ENCODE measurements at regions not wholly inside any gene's neighbourhood (a gene's known extent, or its start where the extent isn't known, plus 50 kb on each side); places are given as distances from the start of the nearest gene placed in this dataset.

DNA sequence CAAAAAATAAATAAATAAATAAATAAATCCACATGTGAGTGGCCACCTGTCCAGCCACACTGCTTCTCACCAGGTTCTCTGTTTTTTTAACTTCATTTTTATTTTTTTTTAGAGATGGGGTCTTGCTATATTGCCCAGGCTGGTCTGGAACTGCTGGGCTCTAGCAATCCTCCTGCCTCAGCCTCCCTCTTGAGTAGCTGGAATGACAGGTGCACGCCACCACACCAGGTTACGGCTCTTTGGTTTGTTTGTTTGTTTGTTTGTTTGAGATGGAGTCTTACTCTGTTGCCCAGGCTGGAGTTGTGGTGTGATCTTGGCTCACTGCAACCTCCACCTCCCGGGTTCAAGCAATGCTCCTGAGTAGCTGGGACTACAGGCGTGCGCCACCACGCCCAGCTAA is 94.5 kb upstream of the CACNA1A start:
- CTCF ChIA-PET, result interaction anchor here (0.6 kb wide), 1 partner anchor 197 kb away, joined by 3 read pairs; no protein-coding TSS in a partner anchor
- no peak overlapping the region for H3K4me3 ChIP-seq (ENCODE audit: low read length)
- no peaks in the 10 kb centered on the region for H3K36me3 Mint-ChIP-seq
- H3K4me1 ChIP-seq (ENCODE audit: control insufficient read depth in 2 of 2, insufficient read depth in 2 of 2, low read length in 2 of 2), result no peaks in the 10 kb centered on the region
- no peak overlapping the region for H3K4me3 Mint-ChIP-seq
- POLR2A ChIA-PET, result no interaction called here
- ATAC-seq (no peak), DNase-seq (no peak)
- peaks cover 0 to 4% of the 10 kb centered on the region in 2 donors for H3K27me3 ChIP-seq (ENCODE audit: control insufficient read depth in 2 of 2, insufficient read depth in 2 of 2, low read length in 2 of 2)
- no peak overlapping the region for H3K27ac ChIP-seq (ENCODE audit: low read depth, low read length)
- no peaks in the 10 kb centered on the region for H3K9me3 ChIP-seq (ENCODE audit: control insufficient read depth in 2 of 3, low read length in 3 of 3)
- peaks cover 0 to 16% (median 8%) of the 10 kb centered on the region in 7 donors for H3K4me1 Mint-ChIP-seq
- peaks cover 5 to 30% (median 15%) of the 10 kb centered on the region in 5 donors for H3K27me3 Mint-ChIP-seq
- no peaks in the 10 kb centered on the region for H3K36me3 ChIP-seq (ENCODE audit: control insufficient read depth in 2 of 3, insufficient read depth in 3 of 3, low read length in 3 of 3)
- no peak overlapping the region for H3K27ac Mint-ChIP-seq
- no peaks in the 10 kb centered on the region for H3K9me3 Mint-ChIP-seq
- intact Hi-C loops (cut with micrococcal nuclease), result no loop called here

DNA sequence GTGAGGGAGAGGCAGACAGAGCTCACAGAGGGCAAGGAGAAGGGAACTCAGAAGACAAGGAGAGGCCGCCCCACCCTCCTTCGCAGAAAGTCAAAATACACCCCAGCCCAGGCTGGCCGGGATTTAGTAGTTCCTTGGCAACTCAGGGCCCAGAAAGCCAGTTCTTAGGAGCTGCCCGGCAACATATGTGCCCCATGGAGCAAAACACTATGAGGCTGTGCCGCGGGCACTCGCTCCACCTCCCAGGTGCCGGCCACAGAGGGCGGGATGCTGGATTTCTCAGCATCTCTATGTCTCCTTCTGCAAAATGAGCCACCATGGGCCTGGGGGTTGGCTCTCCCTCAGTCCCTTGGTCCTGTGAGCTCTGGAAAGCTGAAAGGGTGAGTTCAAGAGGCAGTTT is 93.8 kb upstream of the CACNA1A start:
- Mint-ChIP-seq H3K36me3 (no peaks in the 10 kb centered on the region), H3K27me3 (peaks cover 7 to 35% (median 20%) of the 10 kb centered on the region in 5 donors), H3K9me3 (no peaks in the 10 kb centered on the region), H3K4me3 (no peak overlapping the region), H3K4me1 (peaks cover 0 to 12% (median 6%) of the 10 kb centered on the region in 7 donors), H3K27ac (no peak overlapping the region)
- ATAC-seq (no peak), DNase-seq (no peak)
- H3K27ac ChIP-seq (ENCODE audit: low read depth, low read length), result no peak overlapping the region
- H3K4me1 ChIP-seq (ENCODE audit: control insufficient read depth in 2 of 2, insufficient read depth in 2 of 2, low read length in 2 of 2), result no peaks in the 10 kb centered on the region
- H3K9me3 ChIP-seq (ENCODE audit: control insufficient read depth in 2 of 3, low read length in 3 of 3), result no peaks in the 10 kb centered on the region
- intact Hi-C loops (cut with micrococcal nuclease), result no loop called here
- H3K36me3 ChIP-seq (ENCODE audit: control insufficient read depth in 2 of 3, insufficient read depth in 3 of 3, low read length in 3 of 3), result no peaks in the 10 kb centered on the region
- CTCF ChIA-PET, result no interaction called here
- peaks cover 0 to 4% of the 10 kb centered on the region in 2 donors for H3K27me3 ChIP-seq (ENCODE audit: control insufficient read depth in 2 of 2, insufficient read depth in 2 of 2, low read length in 2 of 2)
- no peak overlapping the region for H3K4me3 ChIP-seq (ENCODE audit: low read length)
- POLR2A ChIA-PET, result no interaction called here

- DNase-seq (no peak), ATAC-seq (no peak)
- ChIA-PET POLR2A (no interaction called here), CTCF (no interaction called here)
- no peak overlapping the region for H3K27ac Mint-ChIP-seq
- no peaks in the 10 kb centered on the region for H3K9me3 ChIP-seq (ENCODE audit: control insufficient read depth in 2 of 3, low read length in 3 of 3)
- no peaks in the 10 kb centered on the region for H3K4me1 ChIP-seq (ENCODE audit: control insufficient read depth in 2 of 2, insufficient read depth in 2 of 2, low read length in 2 of 2)
- H3K36me3 ChIP-seq (ENCODE audit: control insufficient read depth in 2 of 3, insufficient read depth in 3 of 3, low read length in 3 of 3), result no peaks in the 10 kb centered on the region
- peaks cover 0 to 8% (median 5%) of the 10 kb centered on the region in 7 donors for H3K4me1 Mint-ChIP-seq
- peaks cover 7 to 34% (median 20%) of the 10 kb centered on the region in 5 donors for H3K27me3 Mint-ChIP-seq
- no peak overlapping the region for H3K27ac ChIP-seq (ENCODE audit: low read depth, low read length)
- H3K4me3 ChIP-seq (ENCODE audit: low read length), result no peak overlapping the region
- peaks cover 0 to 4% of the 10 kb centered on the region in 2 donors for H3K27me3 ChIP-seq (ENCODE audit: control insufficient read depth in 2 of 2, insufficient read depth in 2 of 2, low read length in 2 of 2)
- H3K36me3 Mint-ChIP-seq, result no peaks in the 10 kb centered on the region
- H3K4me3 Mint-ChIP-seq, result no peak overlapping the region
- no peaks in the 10 kb centered on the region for H3K9me3 Mint-ChIP-seq
- intact Hi-C loops (cut with micrococcal nuclease), result loop anchor here (5.0 to 10.0 kb wide), 3 partner anchors 123 to 445 kb away; no protein-coding TSS in a partner anchor
These were observed 93.4 kb upstream of the CACNA1A start for GRCh38 chr19:13599681-13600080.

DNA sequence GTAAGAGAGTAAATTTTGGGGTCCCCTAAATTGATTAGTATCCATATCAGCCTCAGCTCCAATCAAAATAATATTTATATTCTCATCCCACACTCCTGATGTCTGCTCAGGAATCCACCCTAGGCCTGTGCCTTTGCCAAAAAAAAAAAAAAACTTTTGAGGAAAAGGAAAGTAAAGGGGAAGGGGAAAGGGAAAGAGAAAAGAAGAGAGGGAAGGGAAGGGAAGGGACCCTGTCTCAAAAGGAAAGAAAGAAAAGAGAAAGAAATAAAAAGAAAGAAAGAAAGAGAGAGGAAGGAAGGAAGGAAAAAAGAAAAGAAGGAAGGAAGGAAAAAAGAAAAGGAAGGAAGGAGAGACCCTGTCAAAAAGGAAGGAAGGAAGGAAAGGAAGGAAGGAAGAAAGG is 91.8 kb upstream of the CACNA1A start:
- intact Hi-C loops (cut with micrococcal nuclease), result loop anchor here (5.0 to 10.0 kb wide), 3 partner anchors 124 to 447 kb away; no protein-coding TSS in a partner anchor
- CTCF ChIA-PET, result interaction anchor here (1.6 kb wide), 1 partner anchor 264 kb away, joined by 6 read pairs; no protein-coding TSS in a partner anchor
- H3K27me3 Mint-ChIP-seq, result peaks cover 4 to 34% (median 29%) of the 10 kb centered on the region in 5 donors
- no peaks in the 10 kb centered on the region for H3K4me1 ChIP-seq (ENCODE audit: control insufficient read depth in 2 of 2, insufficient read depth in 2 of 2, low read length in 2 of 2)
- H3K27ac ChIP-seq (ENCODE audit: low read depth, low read length), result no peak overlapping the region
- ATAC-seq, result no peak
- H3K27ac Mint-ChIP-seq, result no peak overlapping the region
- H3K36me3 Mint-ChIP-seq, result no peaks in the 10 kb centered on the region
- H3K27me3 ChIP-seq (ENCODE audit: control insufficient read depth in 2 of 2, insufficient read depth in 2 of 2, low read length in 2 of 2), result peaks cover 0 to 4% of the 10 kb centered on the region in 2 donors
- no peaks in the 10 kb centered on the region for H3K9me3 ChIP-seq (ENCODE audit: control insufficient read depth in 2 of 3, low read length in 3 of 3)
- no peak for DNase-seq
- H3K4me1 Mint-ChIP-seq, result peaks cover 0 to 4% (median 0%) of the 10 kb centered on the region in 7 donors
- no peaks in the 10 kb centered on the region for H3K36me3 ChIP-seq (ENCODE audit: control insufficient read depth in 2 of 3, insufficient read depth in 3 of 3, low read length in 3 of 3)
- no peaks in the 10 kb centered on the region for H3K9me3 Mint-ChIP-seq
- no peak overlapping the region for H3K4me3 ChIP-seq (ENCODE audit: low read length)
- POLR2A ChIA-PET, result no interaction called here
- no peak overlapping the region for H3K4me3 Mint-ChIP-seq

GRCh38 chr19:13597640-13598039 is 91.4 kb upstream of the CACNA1A start:
- Histone ChIP-seq H3K9me3 (ENCODE audit: control insufficient read depth in 2 of 3, low read length in 3 of 3) (no peaks in the 10 kb centered on the region), H3K27me3 (ENCODE audit: control insufficient read depth in 2 of 2, insufficient read depth in 2 of 2, low read length in 2 of 2) (peaks cover 0 to 4% of the 10 kb centered on the region in 2 donors), H3K27ac (ENCODE audit: low read depth, low read length) (no peak overlapping the region), H3K4me1 (ENCODE audit: control insufficient read depth in 2 of 2, insufficient read depth in 2 of 2, low read length in 2 of 2) (no peaks in the 10 kb centered on the region), H3K36me3 (ENCODE audit: control insufficient read depth in 2 of 3, insufficient read depth in 3 of 3, low read length in 3 of 3) (no peaks in the 10 kb centered on the region), H3K4me3 (ENCODE audit: low read length) (no peak overlapping the region)
- Mint-ChIP-seq H3K4me1 (peaks cover 0 to 4% (median 0%) of the 10 kb centered on the region in 7 donors), H3K4me3 (no peak overlapping the region), H3K27ac (no peak overlapping the region), H3K36me3 (no peaks in the 10 kb centered on the region), H3K27me3 (peaks cover 4 to 32% (median 31%) of the 10 kb centered on the region in 5 donors), H3K9me3 (no peaks in the 10 kb centered on the region)
- intact Hi-C loops (cut with micrococcal nuclease), result loop anchor here (1.0 to 10.0 kb wide), 6 partner anchors 124 to 477 kb away; no protein-coding TSS in a partner anchor
- POLR2A ChIA-PET, result no interaction called here
- CTCF ChIA-PET, result interaction anchor here (1.6 kb wide), 1 partner anchor 264 kb away, joined by 6 read pairs; no protein-coding TSS in a partner anchor
- DNase-seq (peak in 8 of 9 donors; percentile 10 to 54 (median 34)), ATAC-seq (peak; percentile 73)

- ATAC-seq, result peak; percentile 98
- POLR2A ChIA-PET, result interaction anchor here (1.1 kb wide), 1 partner anchor 401 kb away, joined by 5 read pairs; no protein-coding TSS in a partner anchor
These were observed 82.9 kb upstream of the CACNA1A start for GRCh38 chr19:13588957-13589833.

More at GRCh38 chr19:13588957-13589833, 82.9 kb upstream of the CACNA1A start:
- no peak overlapping the region for H3K27ac Mint-ChIP-seq
- CTCF ChIA-PET, result interaction anchor here (0.8 to 5.2 kb wide), 9 partner anchors 10 to 613 kb away, joined by 3 to 44 read pairs (median 6); no protein-coding TSS in a partner anchor
- H3K9me3 Mint-ChIP-seq, result no peaks in the 10 kb centered on the region
- Histone ChIP-seq H3K9me3 (ENCODE audit: control insufficient read depth in 2 of 3, low read length in 3 of 3) (no peaks in the 10 kb centered on the region), H3K4me3 (ENCODE audit: low read length) (no peak overlapping the region), H3K27me3 (ENCODE audit: control insufficient read depth in 2 of 2, insufficient read depth in 2 of 2, low read length in 2 of 2) (peaks cover 0 to 4% of the 10 kb centered on the region in 2 donors), H3K36me3 (ENCODE audit: control insufficient read depth in 2 of 3, insufficient read depth in 3 of 3, low read length in 3 of 3) (no peaks in the 10 kb centered on the region), H3K27ac (ENCODE audit: low read depth, low read length) (no peak overlapping the region), H3K4me1 (ENCODE audit: control insufficient read depth in 2 of 2, insufficient read depth in 2 of 2, low read length in 2 of 2) (peaks cover 0 to 4% of the 10 kb centered on the region in 2 donors)
- no peaks in the 10 kb centered on the region for H3K36me3 Mint-ChIP-seq
- H3K4me1 Mint-ChIP-seq, result peaks cover 0 to 2% (median 0%) of the 10 kb centered on the region in 7 donors
- peak; percentile 59 to 91 (median 82) for DNase-seq
- peaks cover 0 to 18% (median 10%) of the 10 kb centered on the region in 5 donors for H3K27me3 Mint-ChIP-seq
- H3K4me3 Mint-ChIP-seq, result peak overlapping the region in 2 of 10 donors; percentile 26 to 27
- intact Hi-C loops (cut with micrococcal nuclease), result loop anchor here (1.0 to 5.0 kb wide), 4 partner anchors 274 to 612 kb away; no protein-coding TSS in a partner anchor
